ENCODE measurements at regions not wholly inside any gene's neighbourhood (a gene's known extent, or its start where the extent isn't known, plus 50 kb on each side); places are given as distances from the start of the nearest gene placed in this dataset.

- TF ChIP-seq ZNF121 (CRISPR knock-in tag; IDR thresholded peaks at IDR 0.05) = no peak
- no peak for TF ChIP-seq PRRX2 (CRISPR knock-in tag; IDR thresholded peaks at IDR 0.05)
- no peak for TF ChIP-seq FOXP1 (CRISPR knock-in tag; IDR thresholded peaks at IDR 0.05; ENCODE audit: borderline replicate concordance)
These were observed 149.1 kb upstream of the WDR11 start for GRCh38 chr10:120702032-120702431.
